ENCODE measurements at regions not wholly inside any gene's neighbourhood (a gene's known extent, or its start where the extent isn't known, plus 50 kb on each side); places are given as distances from the start of the nearest gene placed in this dataset.

DNA sequence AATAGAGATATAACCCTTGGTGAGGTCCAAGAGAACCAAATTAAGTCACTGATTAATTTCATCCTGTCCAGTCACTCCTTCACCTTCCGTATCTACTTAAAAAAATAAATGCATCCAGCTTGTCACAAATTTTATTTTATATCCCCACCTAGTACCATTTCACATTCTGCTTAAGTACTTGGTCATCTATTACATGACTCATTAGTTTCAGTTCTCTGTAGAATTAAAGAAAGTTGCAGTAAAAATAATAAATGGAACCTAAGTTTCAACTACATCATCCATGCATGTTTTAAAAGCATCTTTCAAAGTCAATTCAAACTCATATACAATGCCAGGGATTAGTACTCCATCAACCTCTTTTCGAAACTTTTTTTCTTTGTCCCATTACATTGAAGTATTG lies 130.2 kb downstream of the SH2D1A start:
- WGBS (ENCODE audit: insufficient coverage, insufficient read length), result 100% methylated on average over 1 of the region's 2 CpGs
- no peaks in the 10 kb centered on the region for H3K27me3 ChIP-seq (ENCODE audit: control insufficient read depth, insufficient read depth, low read length)
- DNase-seq (ENCODE audit: low read depth, low spot score), result no peak
- H3K4me1 ChIP-seq (ENCODE audit: control insufficient read depth, insufficient read depth, low read length), result no peaks in the 10 kb centered on the region
- no peak overlapping the region for H3K27ac ChIP-seq (ENCODE audit: low read length)
- H3K9me3 ChIP-seq (ENCODE audit: control insufficient read depth, insufficient read depth, low read length), result no peaks in the 10 kb centered on the region
- no peaks in the 10 kb centered on the region for H3K36me3 ChIP-seq (ENCODE audit: control insufficient read depth, insufficient read depth, low read length)
- H3K4me3 ChIP-seq (ENCODE audit: low read length), result no peak overlapping the region

DNA sequence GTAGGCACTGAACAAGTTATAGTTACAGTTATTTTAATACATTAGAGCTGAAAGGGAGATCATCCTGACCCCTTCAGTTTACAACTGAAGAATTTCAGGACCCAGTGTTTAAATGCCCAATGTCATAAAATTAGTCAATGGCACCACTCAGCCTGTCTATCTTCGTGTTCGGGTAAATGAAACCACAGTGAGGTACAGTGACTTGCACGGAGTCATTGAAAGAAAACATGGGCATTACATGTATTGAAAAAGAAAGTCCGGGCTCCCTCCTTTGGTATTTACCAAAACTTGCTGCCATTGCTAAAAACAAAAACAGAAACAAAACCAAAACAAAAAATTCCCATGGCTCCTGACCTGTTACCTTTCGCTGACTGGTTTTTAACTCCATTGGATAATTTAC lies 131.7 kb downstream of the SH2D1A start:
- Histone ChIP-seq H3K27ac (ENCODE audit: low read length) (no peak overlapping the region), H3K27me3 (ENCODE audit: control insufficient read depth, insufficient read depth, low read length) (no peaks in the 10 kb centered on the region), H3K4me3 (ENCODE audit: low read length) (no peak overlapping the region), H3K4me1 (ENCODE audit: control insufficient read depth, insufficient read depth, low read length) (no peaks in the 10 kb centered on the region), H3K36me3 (ENCODE audit: control insufficient read depth, insufficient read depth, low read length) (no peaks in the 10 kb centered on the region), H3K9me3 (ENCODE audit: control insufficient read depth, insufficient read depth, low read length) (no peaks in the 10 kb centered on the region)
- DNase-seq (ENCODE audit: low read depth, low spot score), result no peak
- no CpG with 5 or more reads among the region's 5 CpGs for WGBS (ENCODE audit: insufficient coverage, insufficient read length)

DNA sequence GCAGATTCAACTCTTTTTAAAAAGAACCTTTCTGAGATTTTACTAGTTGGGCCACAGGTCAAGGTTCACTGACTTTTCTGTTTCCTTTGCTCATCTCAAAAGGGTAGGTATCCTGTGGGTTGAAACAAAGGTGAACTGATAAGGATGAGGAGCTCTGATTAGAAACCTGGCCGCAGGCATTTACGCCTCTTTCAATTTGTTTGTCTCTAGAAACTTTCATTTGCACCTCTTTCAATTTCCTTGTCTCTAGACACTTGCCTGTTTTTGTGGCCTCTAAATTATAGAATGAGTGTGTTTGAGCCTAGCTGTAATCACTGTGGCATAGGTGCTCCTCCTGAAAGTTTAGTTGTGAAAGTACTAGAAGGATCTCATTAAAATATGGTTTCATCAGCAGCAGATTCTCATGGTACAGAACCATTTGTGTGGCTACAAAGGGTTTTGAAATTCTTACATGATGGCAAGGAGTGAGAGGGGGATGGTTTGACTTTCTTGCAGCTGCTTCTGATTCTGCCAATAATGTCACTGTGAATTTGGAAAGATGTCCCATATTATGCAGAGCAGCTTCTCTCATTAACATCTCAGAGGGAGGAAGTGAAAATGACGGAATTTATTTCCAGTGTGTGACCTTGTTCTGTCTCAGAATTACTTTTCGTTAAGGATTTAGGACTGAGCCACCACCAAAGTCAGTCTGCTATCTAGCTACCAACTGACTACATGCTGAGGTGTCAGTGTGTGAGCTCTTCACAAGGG lies 142.2 kb downstream of the SH2D1A start:
- Histone ChIP-seq H3K27me3 (ENCODE audit: control insufficient read depth, insufficient read depth, low read length) (no peaks in the 10 kb centered on the region), H3K9me3 (ENCODE audit: control insufficient read depth, insufficient read depth, low read length) (no peaks in the 10 kb centered on the region), H3K4me3 (ENCODE audit: low read length) (no peak overlapping the region), H3K27ac (ENCODE audit: low read length) (no peak overlapping the region), H3K4me1 (ENCODE audit: control insufficient read depth, insufficient read depth, low read length) (no peaks in the 10 kb centered on the region), H3K36me3 (ENCODE audit: control insufficient read depth, insufficient read depth, low read length) (no peaks in the 10 kb centered on the region)
- WGBS (ENCODE audit: insufficient coverage, insufficient read length), result no CpG with 5 or more reads among the region's 4 CpGs
- DNase-seq (ENCODE audit: low read depth, low spot score), result no peak

DNA sequence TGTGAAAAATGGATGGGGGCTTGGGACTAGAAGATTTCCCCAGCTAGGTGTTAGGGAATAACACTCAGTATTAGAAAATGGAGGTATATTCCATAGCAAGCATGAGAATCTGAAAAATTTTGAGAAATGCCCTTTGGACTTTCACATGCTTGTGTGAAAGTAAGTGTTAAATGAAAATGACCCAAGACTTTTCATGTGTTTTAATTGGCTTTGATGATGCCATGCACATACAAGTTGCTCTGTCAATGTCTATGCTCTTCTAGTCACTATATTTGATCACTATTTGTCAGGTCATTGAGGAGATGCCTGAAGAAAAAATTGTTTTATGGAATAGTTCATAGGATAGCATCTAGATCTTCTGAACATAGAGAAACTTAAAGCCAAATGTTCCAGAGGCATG lies 147.6 kb downstream of the SH2D1A start:
- H3K36me3 ChIP-seq (ENCODE audit: control insufficient read depth, insufficient read depth, low read length), result no peaks in the 10 kb centered on the region
- no peak overlapping the region for H3K27ac ChIP-seq (ENCODE audit: low read length)
- H3K4me1 ChIP-seq (ENCODE audit: control insufficient read depth, insufficient read depth, low read length), result no peaks in the 10 kb centered on the region

DNA sequence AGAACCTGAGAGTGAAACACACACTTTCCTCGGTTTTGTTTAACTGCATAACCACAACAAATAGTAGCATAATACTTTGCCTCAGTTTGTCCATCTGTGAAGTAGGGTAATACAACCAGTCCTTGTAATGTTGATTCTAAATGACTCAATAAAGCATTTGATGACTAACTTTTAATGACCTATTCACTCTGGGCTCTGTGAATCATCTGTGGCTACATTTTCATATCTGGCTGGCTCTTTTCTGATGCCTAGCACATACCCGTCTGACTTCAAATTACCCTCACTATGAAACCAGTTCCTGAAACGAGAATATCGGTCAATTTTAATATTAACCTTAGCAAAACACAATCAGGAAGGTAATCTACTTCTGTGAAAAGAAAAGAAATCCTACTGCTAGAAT lies 151.0 kb downstream of the SH2D1A start:
- no peak overlapping the region for H3K4me3 ChIP-seq (ENCODE audit: low read length)
- H3K27me3 ChIP-seq (ENCODE audit: control insufficient read depth, insufficient read depth, low read length), result no peaks in the 10 kb centered on the region
- no peaks in the 10 kb centered on the region for H3K36me3 ChIP-seq (ENCODE audit: control insufficient read depth, insufficient read depth, low read length)
- no CpG with 5 or more reads among the region's 4 CpGs for WGBS (ENCODE audit: insufficient coverage, insufficient read length)
- no peak for DNase-seq (ENCODE audit: low read depth, low spot score)
- H3K9me3 ChIP-seq (ENCODE audit: control insufficient read depth, insufficient read depth, low read length), result no peaks in the 10 kb centered on the region
- no peak overlapping the region for H3K27ac ChIP-seq (ENCODE audit: low read length)
- no peaks in the 10 kb centered on the region; the same call in 1 of the 2 replicates for H3K4me1 ChIP-seq (ENCODE audit: control insufficient read depth, insufficient read depth, low read length)

More for the DNA sequence above, 147.6 kb downstream of the SH2D1A start:
- no peaks in the 10 kb centered on the region for H3K9me3 ChIP-seq (ENCODE audit: control insufficient read depth, insufficient read depth, low read length)
- H3K27me3 ChIP-seq (ENCODE audit: control insufficient read depth, insufficient read depth, low read length), result no peaks in the 10 kb centered on the region
- no peak overlapping the region for H3K4me3 ChIP-seq (ENCODE audit: low read length)
- no peak for DNase-seq (ENCODE audit: low read depth, low spot score)

DNA sequence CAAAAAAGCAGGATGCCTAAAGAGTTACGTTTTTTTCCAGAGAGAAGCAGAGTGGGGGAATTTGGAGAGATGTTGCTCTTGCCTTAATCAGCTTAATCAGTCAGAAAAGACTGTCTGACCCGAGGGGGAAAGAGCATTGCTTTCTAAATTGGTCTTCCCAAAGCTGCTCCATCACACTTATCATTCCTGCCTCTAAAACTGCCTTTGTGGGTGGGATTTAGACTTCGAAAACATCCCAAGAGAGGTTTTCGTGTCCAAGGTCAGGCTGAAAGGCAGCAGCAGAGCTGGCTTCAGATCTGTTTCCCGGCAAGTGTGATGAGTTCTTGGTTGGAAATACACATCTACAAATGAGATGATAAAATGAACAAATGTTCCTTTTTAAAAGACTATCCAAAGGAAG lies 155.2 kb downstream of the SH2D1A start:
- Histone ChIP-seq H3K4me3 (ENCODE audit: low read length) (no peak overlapping the region), H3K9me3 (ENCODE audit: control insufficient read depth, insufficient read depth, low read length) (no peaks in the 10 kb centered on the region), H3K4me1 (ENCODE audit: control insufficient read depth, insufficient read depth, low read length) (no peaks in the 10 kb centered on the region; the same call in 1 of the 2 replicates), H3K27me3 (ENCODE audit: control insufficient read depth, insufficient read depth, low read length) (no peaks in the 10 kb centered on the region), H3K27ac (ENCODE audit: low read length) (no peak overlapping the region), H3K36me3 (ENCODE audit: control insufficient read depth, insufficient read depth, low read length) (no peaks in the 10 kb centered on the region)
- WGBS (ENCODE audit: insufficient coverage, insufficient read length), result no CpG with 5 or more reads among the region's 5 CpGs
- DNase-seq (ENCODE audit: low read depth, low spot score), result no peak

DNA sequence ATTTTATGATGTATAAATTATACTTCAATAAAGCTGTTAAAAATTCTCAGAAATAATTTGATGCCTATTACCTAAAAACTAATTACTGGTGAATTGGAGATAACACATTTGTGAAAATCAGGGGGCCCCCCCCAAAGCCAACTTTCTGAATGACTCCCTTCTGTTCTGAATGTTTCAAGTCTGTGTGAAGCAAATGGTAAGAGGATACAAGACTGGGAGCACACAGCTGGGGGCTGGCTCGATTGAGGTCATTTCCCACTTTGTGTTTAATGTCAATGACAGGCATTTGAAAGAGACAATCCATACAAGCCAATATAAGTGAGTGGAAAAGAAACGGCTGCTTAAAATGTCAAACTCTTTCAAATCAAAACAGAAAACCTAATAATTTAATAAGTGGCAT lies 155.8 kb downstream of the SH2D1A start:
- DNase-seq (ENCODE audit: low read depth, low spot score), result no peak
- Histone ChIP-seq H3K9me3 (ENCODE audit: control insufficient read depth, insufficient read depth, low read length) (no peaks in the 10 kb centered on the region), H3K36me3 (ENCODE audit: control insufficient read depth, insufficient read depth, low read length) (no peaks in the 10 kb centered on the region), H3K4me1 (ENCODE audit: control insufficient read depth, insufficient read depth, low read length) (no peaks in the 10 kb centered on the region; the same call in 1 of the 2 replicates), H3K27ac (ENCODE audit: low read length) (no peak overlapping the region), H3K27me3 (ENCODE audit: control insufficient read depth, insufficient read depth, low read length) (no peaks in the 10 kb centered on the region), H3K4me3 (ENCODE audit: low read length) (no peak overlapping the region)
- WGBS (ENCODE audit: insufficient coverage, insufficient read length), result no CpG with 5 or more reads among the region's 2 CpGs

DNA sequence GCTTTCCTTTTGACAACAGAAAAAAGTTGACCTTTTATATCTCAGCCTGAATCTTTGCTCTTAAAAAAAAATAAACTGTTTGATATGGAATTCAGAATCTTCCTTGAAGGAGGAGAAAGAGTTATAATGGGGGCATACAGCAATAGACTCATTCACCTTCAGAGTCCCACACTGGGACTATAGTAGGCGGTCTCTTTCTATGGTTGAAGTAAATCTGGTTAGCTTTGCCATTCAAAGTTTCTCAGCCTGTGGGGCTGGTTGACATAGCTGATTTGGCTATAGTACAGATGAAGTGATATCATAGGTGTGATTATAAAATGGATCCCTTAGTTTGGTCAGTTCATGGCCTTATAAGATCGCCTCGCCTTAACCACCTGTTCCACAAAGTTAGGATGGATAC lies 156.2 kb downstream of the SH2D1A start:
- Histone ChIP-seq H3K4me3 (ENCODE audit: low read length) (no peak overlapping the region), H3K9me3 (ENCODE audit: control insufficient read depth, insufficient read depth, low read length) (no peaks in the 10 kb centered on the region), H3K27me3 (ENCODE audit: control insufficient read depth, insufficient read depth, low read length) (no peaks in the 10 kb centered on the region), H3K4me1 (ENCODE audit: control insufficient read depth, insufficient read depth, low read length) (no peaks in the 10 kb centered on the region; the same call in 1 of the 2 replicates), H3K36me3 (ENCODE audit: control insufficient read depth, insufficient read depth, low read length) (no peaks in the 10 kb centered on the region), H3K27ac (ENCODE audit: low read length) (no peak overlapping the region)
- WGBS (ENCODE audit: insufficient coverage, insufficient read length), result no CpG with 5 or more reads among the region's 3 CpGs
- no peak for DNase-seq (ENCODE audit: low read depth, low spot score)

DNA sequence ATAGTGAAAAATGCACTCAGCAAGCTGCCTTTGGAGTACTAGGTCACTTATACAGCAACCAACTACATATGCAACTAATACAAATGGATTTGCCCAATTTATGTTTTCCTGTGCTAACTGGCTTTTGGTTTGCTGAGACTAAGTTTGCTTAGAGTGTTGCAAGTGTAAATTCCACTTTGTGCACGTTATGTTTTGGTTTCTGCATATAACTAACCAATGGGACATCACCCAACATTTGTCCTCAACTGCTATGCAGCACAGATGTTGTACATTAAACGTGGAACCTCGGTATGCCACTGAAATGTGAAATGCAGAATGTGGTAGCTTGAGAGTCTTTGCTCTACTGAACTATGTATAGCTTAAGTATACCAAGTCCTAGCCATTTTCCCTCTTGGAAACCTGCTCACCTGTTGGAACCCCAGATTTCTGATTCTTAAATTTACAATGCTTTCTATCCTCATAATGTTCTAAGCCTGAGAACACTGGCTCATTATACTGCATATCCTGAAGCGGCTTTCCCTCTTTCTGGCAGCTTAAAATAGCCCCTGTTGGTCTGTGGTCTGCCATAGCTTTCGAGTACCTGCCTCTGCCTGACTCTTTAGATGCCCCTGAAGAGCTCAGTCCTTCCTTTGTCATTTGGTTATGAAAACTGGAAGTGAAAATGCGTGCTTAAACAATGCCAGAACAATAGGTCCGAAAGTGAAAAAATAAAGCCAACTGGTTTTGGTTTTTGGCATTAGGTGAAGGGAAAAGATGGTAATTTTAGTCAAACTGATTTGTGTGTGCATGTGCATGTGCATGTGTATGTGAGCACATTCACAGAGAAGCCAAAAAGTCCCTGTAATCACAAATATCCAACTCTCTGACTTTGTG lies 158.0 kb downstream of the SH2D1A start:
- no CpG with 5 or more reads among the region's 7 CpGs for WGBS (ENCODE audit: insufficient coverage, insufficient read length)
- Histone ChIP-seq H3K9me3 (ENCODE audit: control insufficient read depth, insufficient read depth, low read length) (no peaks in the 10 kb centered on the region), H3K27ac (ENCODE audit: low read length) (no peak overlapping the region), H3K4me3 (ENCODE audit: low read length) (no peak overlapping the region), H3K27me3 (ENCODE audit: control insufficient read depth, insufficient read depth, low read length) (no peaks in the 10 kb centered on the region), H3K36me3 (ENCODE audit: control insufficient read depth, insufficient read depth, low read length) (no peaks in the 10 kb centered on the region), H3K4me1 (ENCODE audit: control insufficient read depth, insufficient read depth, low read length) (no peaks in the 10 kb centered on the region; the same call in 1 of the 2 replicates)
- no peak for DNase-seq (ENCODE audit: low read depth, low spot score)

DNA sequence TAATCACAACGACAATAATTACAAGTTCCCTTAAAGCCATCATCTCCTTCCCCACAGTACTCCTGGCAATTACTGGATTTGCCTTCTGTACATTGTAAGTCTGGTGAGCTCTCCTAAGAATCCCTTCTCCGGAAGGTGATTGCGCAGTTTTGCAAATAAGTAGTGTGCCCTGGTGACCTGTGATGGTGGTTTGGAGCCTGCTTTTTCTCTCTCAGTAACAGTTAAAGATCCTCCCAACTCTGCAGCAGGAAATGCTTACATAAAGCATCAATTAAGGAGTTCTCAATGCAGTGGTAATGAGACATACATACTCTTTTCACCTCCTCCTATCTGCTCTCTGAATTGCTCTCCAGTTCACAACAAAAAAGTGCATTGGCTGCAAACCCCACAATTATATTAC lies 159.7 kb downstream of the SH2D1A start:
- H3K27me3 ChIP-seq (ENCODE audit: control insufficient read depth, insufficient read depth, low read length), result no peaks in the 10 kb centered on the region
- no peak overlapping the region for H3K4me3 ChIP-seq (ENCODE audit: low read length)
- no peaks in the 10 kb centered on the region for H3K36me3 ChIP-seq (ENCODE audit: control insufficient read depth, insufficient read depth, low read length)
- H3K4me1 ChIP-seq (ENCODE audit: control insufficient read depth, insufficient read depth, low read length), result no peaks in the 10 kb centered on the region; the same call in 1 of the 2 replicates
- DNase-seq (ENCODE audit: low read depth, low spot score), result no peak
- WGBS (ENCODE audit: insufficient coverage, insufficient read length), result no CpG with 5 or more reads among the region's 3 CpGs
- H3K9me3 ChIP-seq (ENCODE audit: control insufficient read depth, insufficient read depth, low read length), result no peaks in the 10 kb centered on the region
- no peak overlapping the region for H3K27ac ChIP-seq (ENCODE audit: low read length)
